HFFc6 (cell line): ENCODE measurements at regions not wholly inside any gene's neighbourhood (a gene's known extent, or its start where the extent isn't known, plus 50 kb on each side); places are given as distances from the start of the nearest gene placed in this dataset.

Experiments used
- DNase-seq: peaks from one replicate; pipeline ENCODE4 v3.0.0-alpha.2; 2018
- H3K27ac Mint-ChIP-seq: 2 replicates; pipeline ENCODE4 v1.8.0; 2020; ENCODE audit warnings: mild to moderate bottlenecking, mixed read lengths
- H3K27me3 Mint-ChIP-seq: 2 replicates; pipeline ENCODE4 v1.8.0; 2021; ENCODE audit warnings: mild to moderate bottlenecking, moderate library complexity, mixed read lengths; ENCODE audit not compliant: insufficient read depth
- H3K36me3 Mint-ChIP-seq: 2 replicates; pipeline ENCODE4 v1.8.0; 2021; ENCODE audit warnings: low read depth, mixed read lengths
- H3K4me1 Mint-ChIP-seq: 2 replicates; pipeline ENCODE4 v1.8.0; 2020; ENCODE audit warnings: low read depth, mixed read lengths
- H3K4me3 Mint-ChIP-seq: 2 replicates; pipeline ENCODE4 v1.8.0; 2020; ENCODE audit warnings: mild to moderate bottlenecking, moderate library complexity, mixed read lengths
- H3K9me3 Mint-ChIP-seq: 2 replicates; pipeline ENCODE4 v1.8.0; 2020; ENCODE audit warnings: mild to moderate bottlenecking, mixed read lengths
- TF ChIP-seq, protein P1 (sequence below): fragments of 200-600 bp; sonication (generic); IDR thresholded peaks from 2 replicates; pipeline ENCODE4 v1.5.0; 2021; ENCODE audit warnings: antibody characterized with exemption, mild to moderate bottlenecking

DNA sequence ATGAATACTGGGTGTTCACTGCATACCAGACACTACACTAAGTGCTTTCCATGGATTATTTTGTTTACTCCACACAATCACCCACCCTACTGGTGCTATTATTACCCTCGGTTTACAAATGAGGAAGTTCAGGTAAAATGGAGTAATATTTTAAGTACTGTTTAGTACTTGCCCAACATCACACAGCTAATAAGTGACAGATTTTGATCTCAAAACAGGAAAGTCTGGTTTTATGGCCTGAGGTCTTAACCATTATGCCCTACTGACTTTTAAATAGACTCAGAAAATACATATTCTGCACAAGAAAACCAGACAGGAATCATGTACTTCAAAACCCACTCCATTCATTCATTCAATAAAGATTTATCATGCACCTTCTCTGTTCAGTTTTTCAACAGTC lies 431.0 kb upstream of the TLE4 start:
- TF ChIP-seq, protein P1, sequence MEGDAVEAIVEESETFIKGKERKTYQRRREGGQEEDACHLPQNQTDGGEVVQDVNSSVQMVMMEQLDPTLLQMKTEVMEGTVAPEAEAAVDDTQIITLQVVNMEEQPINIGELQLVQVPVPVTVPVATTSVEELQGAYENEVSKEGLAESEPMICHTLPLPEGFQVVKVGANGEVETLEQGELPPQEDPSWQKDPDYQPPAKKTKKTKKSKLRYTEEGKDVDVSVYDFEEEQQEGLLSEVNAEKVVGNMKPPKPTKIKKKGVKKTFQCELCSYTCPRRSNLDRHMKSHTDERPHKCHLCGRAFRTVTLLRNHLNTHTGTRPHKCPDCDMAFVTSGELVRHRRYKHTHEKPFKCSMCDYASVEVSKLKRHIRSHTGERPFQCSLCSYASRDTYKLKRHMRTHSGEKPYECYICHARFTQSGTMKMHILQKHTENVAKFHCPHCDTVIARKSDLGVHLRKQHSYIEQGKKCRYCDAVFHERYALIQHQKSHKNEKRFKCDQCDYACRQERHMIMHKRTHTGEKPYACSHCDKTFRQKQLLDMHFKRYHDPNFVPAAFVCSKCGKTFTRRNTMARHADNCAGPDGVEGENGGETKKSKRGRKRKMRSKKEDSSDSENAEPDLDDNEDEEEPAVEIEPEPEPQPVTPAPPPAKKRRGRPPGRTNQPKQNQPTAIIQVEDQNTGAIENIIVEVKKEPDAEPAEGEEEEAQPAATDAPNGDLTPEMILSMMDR = no peak
- Mint-ChIP-seq H3K4me3 (no peak overlapping the region), H3K4me1 (peaks cover 30% of the 10 kb centered on the region), H3K27ac (no peak overlapping the region), H3K27me3 (no peaks in the 10 kb centered on the region), H3K9me3 (no peaks in the 10 kb centered on the region), H3K36me3 (peaks cover 4% of the 10 kb centered on the region; the same call in 1 of the 2 replicates)
- DNase-seq = no peak

DNA sequence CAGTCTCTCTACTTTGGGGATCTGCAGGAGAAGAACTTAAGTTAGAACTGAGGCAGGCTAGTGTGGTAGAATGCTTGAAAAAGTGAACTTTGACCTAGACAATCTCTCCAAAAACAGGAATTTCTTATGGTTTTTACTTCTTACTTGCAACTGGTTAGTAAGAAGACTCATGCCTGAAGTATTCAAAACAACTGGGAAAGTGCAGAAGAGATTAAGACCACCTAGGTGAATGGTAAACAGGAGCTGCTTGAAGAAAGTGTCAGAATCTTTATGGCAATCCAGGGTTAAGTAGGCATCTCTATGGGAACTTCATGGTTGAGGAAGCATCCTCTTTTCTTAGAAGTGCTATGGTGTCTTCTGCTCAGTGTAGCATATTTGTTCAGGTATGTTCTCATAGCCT lies 428.6 kb upstream of the TLE4 start:
- Mint-ChIP-seq H3K27ac (no peak overlapping the region), H3K9me3 (no peaks in the 10 kb centered on the region), H3K36me3 (peaks cover 16% of the 10 kb centered on the region), H3K4me1 (peaks cover 35% of the 10 kb centered on the region), H3K4me3 (no peak overlapping the region), H3K27me3 (no peaks in the 10 kb centered on the region)
- no peak for DNase-seq
- TF ChIP-seq, protein P1 = no peak

GRCh38 chr9:79145442-79145841 lies 426.3 kb upstream of the TLE4 start:
- Mint-ChIP-seq H3K27ac (no peak overlapping the region), H3K27me3 (no peaks in the 10 kb centered on the region), H3K4me3 (no peak overlapping the region), H3K9me3 (no peaks in the 10 kb centered on the region), H3K4me1 (peaks cover 35% of the 10 kb centered on the region), H3K36me3 (peaks cover 16% of the 10 kb centered on the region)
- no peak for DNase-seq
- TF ChIP-seq, protein P1 = no peak

DNA sequence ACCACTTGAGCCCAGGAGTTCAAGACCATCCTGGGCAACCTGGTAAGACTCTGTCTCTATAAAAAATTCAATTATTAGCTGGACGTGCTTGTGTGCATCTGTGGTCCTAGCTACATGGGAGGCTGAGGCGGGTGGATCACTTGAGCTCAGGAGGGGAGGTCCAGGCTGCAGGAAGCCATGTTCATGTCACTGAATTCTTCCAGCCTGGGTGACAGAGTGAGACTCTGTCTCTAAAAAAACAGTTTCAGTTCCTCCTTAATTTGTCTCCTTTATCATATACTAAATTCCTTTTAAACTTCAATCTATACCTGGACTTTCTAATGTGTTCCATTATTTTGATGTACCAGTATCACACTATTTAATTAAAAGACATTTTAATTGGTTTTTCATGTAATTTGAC lies 422.2 kb upstream of the TLE4 start:
- H3K4me1 Mint-ChIP-seq = peaks cover 13% of the 10 kb centered on the region
- DNase-seq = no peak
- no peaks in the 10 kb centered on the region for H3K9me3 Mint-ChIP-seq

GRCh38 chr9:79151791-79152190 lies 420.0 kb upstream of the TLE4 start:
- Mint-ChIP-seq H3K4me1 (peaks cover 4% of the 10 kb centered on the region; the same call in 1 of the 2 replicates), H3K9me3 (no peaks in the 10 kb centered on the region), H3K4me3 (no peak overlapping the region), H3K27ac (no peak overlapping the region), H3K27me3 (no peaks in the 10 kb centered on the region; the same call in 1 of the 2 replicates), H3K36me3 (peaks cover 9% of the 10 kb centered on the region)
- TF ChIP-seq, protein P1 = no peak
- no peak for DNase-seq

More for the DNA sequence above, 422.2 kb upstream of the TLE4 start:
- no peak overlapping the region for H3K4me3 Mint-ChIP-seq
- no peaks in the 10 kb centered on the region; the same call in 1 of the 2 replicates for H3K27me3 Mint-ChIP-seq
- TF ChIP-seq, protein P1 = no peak
- H3K27ac Mint-ChIP-seq = no peak overlapping the region
- peaks cover 16% of the 10 kb centered on the region for H3K36me3 Mint-ChIP-seq

GRCh38 chr9:79152306-79152705 lies 419.5 kb upstream of the TLE4 start:
- no peak for DNase-seq
- Mint-ChIP-seq H3K27ac (no peak overlapping the region), H3K4me3 (no peak overlapping the region), H3K36me3 (peaks cover 4% of the 10 kb centered on the region), H3K9me3 (no peaks in the 10 kb centered on the region), H3K4me1 (peaks cover 4% of the 10 kb centered on the region; the same call in 1 of the 2 replicates), H3K27me3 (no peaks in the 10 kb centered on the region; the same call in 1 of the 2 replicates)
- TF ChIP-seq, protein P1 = no peak
